Right lobe of liver (tissue), 6 donors: ENCODE measurements at regions not wholly inside any gene's neighbourhood (a gene's known extent, or its start where the extent isn't known, plus 50 kb on each side); places are given as distances from the start of the nearest gene placed in this dataset.

Experiments
- ATAC-seq, 4 donors: fragments of 200-7000 bp; cut with Tn5 transposase; one replicate each; pipeline ENCODE4 v1.9.1; 2020; ENCODE audit warnings: mild to moderate bottlenecking in 4 of 4, moderate library complexity in 4 of 4
- DNase-seq, 3 donors: peaks; one replicate each; pipeline ENCODE4 v3.0.0-alpha.2; 2020
- H3K27ac ChIP-seq, 3 donors: fragments of 200-600 bp; one replicate each; pipeline ENCODE4 v1.8.0; 2022
- H3K27me3 ChIP-seq, 2 donors: fragments of 200-600 bp; one replicate each; pipeline ENCODE4 v1.8.0; 2022
- H3K36me3 ChIP-seq, 4 donors: fragments of 200-600 bp; sonication (generic) in 1 of 4; one replicate each; pipeline versions ENCODE4 v1.5.1 to v1.8.0; 2017 to 2022; ENCODE audit warnings: control low read depth in 1 of 4
- H3K4me1 ChIP-seq, 4 donors: fragments of 200-600 bp; sonication (generic) in 1 of 4; one replicate each; pipeline versions ENCODE4 v1.5.1 to v1.8.0; 2017 to 2022; ENCODE audit warnings: control low read depth in 1 of 4
- H3K4me3 ChIP-seq, 3 donors: fragments of 200-600 bp; one replicate each; pipeline ENCODE4 v1.8.0; 2022
- H3K9me3 ChIP-seq, 4 donors: fragments of 200-600 bp; sonication (generic) in 1 of 4; one replicate each; pipeline versions ENCODE4 v1.5.1 to v1.8.0; 2017 to 2022; ENCODE audit warnings: control low read depth in 1 of 4
- POLR2A ChIP-seq: fragments of 450-650 bp; IDR thresholded peaks from one replicate; pipeline ENCODE4 v1.6.1; 2017; ENCODE audit warnings: antibody characterized with exemption, mild to moderate bottlenecking
- WGBS: methylation state at CpG from one replicate; pipeline ENCODE4 v1.1.6; 2018; ENCODE audit warnings: low coverage, low lambda C conversion rate; ENCODE audit not compliant: insufficient coverage; ENCODE audit errors: missing lambda C conversion rate; 5-methylcytosine and 5-hydroxymethylcytosine counted together
- intact Hi-C, 2 donors: fragments of 100-400 bp; cut with DNase I; formaldehyde crosslinking; loops; one replicate each; pipeline versions ENCODE4 v1.11.2 to v1.14.1; 2022
- TF ChIP-seq, protein P1 (sequence below), 4 donors: fragments of 200-600 bp in 3 of 4; fragments of 450-650 bp in 1 of 4; IDR thresholded peaks; one replicate each; pipeline versions ENCODE4 v1.5.1 to v1.8.0; 2016 to 2022; ENCODE audit warnings: antibody characterized with exemption in 4 of 4, mild to moderate bottlenecking in 2 of 4
- donor health status: DM: no; HTN: yes; CAD: no.
- donor health status: DM: no; HTN: no; CAD: no.
- donor health status: DM: no; HTN: no; CAD: no.
- donor health status: DM: no; HTN: yes; CAD: no.
- donor health status: DM: no; HTN: yes; CAD: no.

- intact Hi-C loops = no loop called here
- ATAC-seq = no peak
- H3K9me3 ChIP-seq = no peaks in the 10 kb centered on the region
- WGBS = 92% methylated on average over 2 of the region's 2 CpGs
- no peaks in the 10 kb centered on the region for H3K36me3 ChIP-seq
- no peak overlapping the region for H3K27ac ChIP-seq
- no peak overlapping the region for H3K4me3 ChIP-seq
- H3K4me1 ChIP-seq = no peaks in the 10 kb centered on the region
- H3K27me3 ChIP-seq = no peaks in the 10 kb centered on the region
- DNase-seq = no peak
- no peak for TF ChIP-seq POLR2A
- TF ChIP-seq, protein P1, sequence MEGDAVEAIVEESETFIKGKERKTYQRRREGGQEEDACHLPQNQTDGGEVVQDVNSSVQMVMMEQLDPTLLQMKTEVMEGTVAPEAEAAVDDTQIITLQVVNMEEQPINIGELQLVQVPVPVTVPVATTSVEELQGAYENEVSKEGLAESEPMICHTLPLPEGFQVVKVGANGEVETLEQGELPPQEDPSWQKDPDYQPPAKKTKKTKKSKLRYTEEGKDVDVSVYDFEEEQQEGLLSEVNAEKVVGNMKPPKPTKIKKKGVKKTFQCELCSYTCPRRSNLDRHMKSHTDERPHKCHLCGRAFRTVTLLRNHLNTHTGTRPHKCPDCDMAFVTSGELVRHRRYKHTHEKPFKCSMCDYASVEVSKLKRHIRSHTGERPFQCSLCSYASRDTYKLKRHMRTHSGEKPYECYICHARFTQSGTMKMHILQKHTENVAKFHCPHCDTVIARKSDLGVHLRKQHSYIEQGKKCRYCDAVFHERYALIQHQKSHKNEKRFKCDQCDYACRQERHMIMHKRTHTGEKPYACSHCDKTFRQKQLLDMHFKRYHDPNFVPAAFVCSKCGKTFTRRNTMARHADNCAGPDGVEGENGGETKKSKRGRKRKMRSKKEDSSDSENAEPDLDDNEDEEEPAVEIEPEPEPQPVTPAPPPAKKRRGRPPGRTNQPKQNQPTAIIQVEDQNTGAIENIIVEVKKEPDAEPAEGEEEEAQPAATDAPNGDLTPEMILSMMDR (IDR thresholded peaks at IDR 0.05) = no peak
These were observed 208.6 kb downstream of the PSAT1 start for GRCh38 chr9:78505546-78505945.

DNA sequence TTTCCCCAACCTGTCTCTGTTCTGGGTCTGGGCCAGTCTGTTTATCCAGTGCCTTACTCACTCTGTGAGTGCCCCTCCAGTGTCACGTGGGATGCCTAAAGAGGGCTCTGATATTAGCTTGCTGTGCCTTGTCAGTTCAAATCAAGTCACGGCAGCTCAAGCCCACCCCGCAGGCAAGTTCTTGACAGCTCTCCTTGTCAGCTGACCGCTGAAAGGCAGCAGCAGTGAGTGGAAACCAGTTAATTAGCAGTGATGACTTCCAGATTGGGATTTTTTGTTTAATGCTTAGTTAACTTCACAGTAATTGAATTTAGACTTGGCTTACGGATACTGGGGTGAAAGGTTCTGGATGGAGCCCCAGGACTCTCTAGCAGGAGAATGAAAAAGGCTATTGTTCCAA lies 210.1 kb downstream of the PSAT1 start:
- intact Hi-C loops = no loop called here
- Histone ChIP-seq H3K27me3 (no peaks in the 10 kb centered on the region), H3K4me3 (no peak overlapping the region), H3K4me1 (no peaks in the 10 kb centered on the region), H3K9me3 (no peaks in the 10 kb centered on the region), H3K27ac (no peak overlapping the region), H3K36me3 (no peaks in the 10 kb centered on the region)
- TF ChIP-seq, protein P1 (IDR thresholded peaks at IDR 0.05) = no peak
- TF ChIP-seq POLR2A = no peak
- DNase-seq = no peak
- no peak for ATAC-seq
- WGBS = 49% methylated on average over 3 of the region's 5 CpGs

- intact Hi-C loops = no loop called here
- H3K27me3 ChIP-seq = no peaks in the 10 kb centered on the region
- no peaks in the 10 kb centered on the region for H3K9me3 ChIP-seq
- H3K4me3 ChIP-seq = no peak overlapping the region
- TF ChIP-seq POLR2A = no peak
- TF ChIP-seq, protein P1 (IDR thresholded peaks at IDR 0.05) = no peak
- peak in 1 of 4 donors; percentile 43 for ATAC-seq
- H3K4me1 ChIP-seq = no peaks in the 10 kb centered on the region
- 16% methylated on average over 4 of the region's 4 CpGs for WGBS
- no peak overlapping the region for H3K27ac ChIP-seq
- no peaks in the 10 kb centered on the region for H3K36me3 ChIP-seq
- DNase-seq = no peak
These were observed 213.1 kb downstream of the PSAT1 start for GRCh38 chr9:78510035-78510434.

DNA sequence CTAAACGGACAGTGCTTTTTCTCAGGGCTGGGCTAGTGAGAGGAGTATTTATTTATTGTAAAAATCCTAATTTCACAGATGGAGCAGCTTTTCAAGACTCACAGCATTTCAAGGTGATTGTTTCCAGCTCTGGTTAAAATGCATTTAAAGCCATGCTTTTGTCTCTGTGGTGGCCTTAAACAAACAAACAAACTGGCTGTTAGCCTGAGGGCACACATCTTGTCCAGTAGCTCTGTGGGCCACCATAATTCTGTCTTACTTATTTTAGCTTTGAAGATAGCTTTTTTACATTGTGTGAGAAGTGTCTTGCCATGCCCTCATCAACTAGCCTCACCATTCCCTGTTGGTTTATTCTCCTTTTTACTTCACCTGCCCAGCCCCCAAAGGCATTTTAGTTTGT lies 218.2 kb downstream of the PSAT1 start:
- Histone ChIP-seq H3K4me1 (no peaks in the 10 kb centered on the region), H3K36me3 (no peaks in the 10 kb centered on the region), H3K4me3 (no peak overlapping the region), H3K9me3 (no peaks in the 10 kb centered on the region), H3K27ac (no peak overlapping the region), H3K27me3 (no peaks in the 10 kb centered on the region)
- no peak for TF ChIP-seq POLR2A
- TF ChIP-seq, protein P1 (IDR thresholded peaks at IDR 0.05) = no peak
- intact Hi-C loops = no loop called here
- ATAC-seq (no peak), DNase-seq (no peak)
- 35% methylated on average over 1 of the region's 1 CpG for WGBS

DNA sequence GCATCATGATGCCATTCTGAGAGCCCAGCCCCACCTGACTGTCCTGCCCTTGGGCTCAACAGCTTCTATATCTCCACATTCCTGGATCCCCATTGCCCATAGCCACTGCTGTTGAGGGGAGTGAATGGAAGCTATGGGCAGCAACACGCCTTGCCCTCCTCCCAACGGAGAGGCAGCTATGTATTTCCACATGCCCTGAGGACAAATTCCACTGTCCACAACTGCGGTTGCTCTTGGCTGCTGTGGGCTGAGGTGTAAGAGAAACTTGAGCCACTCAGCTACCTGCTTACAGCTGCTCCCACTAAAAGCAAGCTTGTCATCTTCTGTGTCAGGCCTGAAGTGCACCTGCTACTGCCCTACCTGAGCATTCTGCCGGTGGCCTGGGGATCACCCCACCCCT lies 222.9 kb downstream of the PSAT1 start:
- no peak for DNase-seq
- H3K4me1 ChIP-seq = no peaks in the 10 kb centered on the region
- intact Hi-C loops = no loop called here
- no peaks in the 10 kb centered on the region for H3K27me3 ChIP-seq
- no peaks in the 10 kb centered on the region for H3K36me3 ChIP-seq
- no peak overlapping the region for H3K27ac ChIP-seq
- H3K4me3 ChIP-seq = no peak overlapping the region
- 100% methylated on average over 1 of the region's 4 CpGs for WGBS
- no peak for TF ChIP-seq POLR2A
- TF ChIP-seq, protein P1 (IDR thresholded peaks at IDR 0.05) = no peak
- H3K9me3 ChIP-seq = no peaks in the 10 kb centered on the region
- ATAC-seq = no peak
